GM12891 (cell line): ENCODE measurements at regions not wholly inside any gene's neighbourhood (a gene's known extent, or its start where the extent isn't known, plus 50 kb on each side); places are given as distances from the start of the nearest gene placed in this dataset.

Experiments
- PAX5 ChIP-seq: IDR thresholded peaks from 2 replicates; pipeline ENCODE4 v1.6.1; 2011; ENCODE audit warnings: low read length, moderate library complexity, mild to moderate bottlenecking; ENCODE audit not compliant: insufficient read depth, severe bottlenecking
- POLR2A ChIP-seq: IDR thresholded peaks from 2 replicates; pipeline ENCODE4 v1.6.1; 2011; ENCODE audit warnings: low read depth, low read length, control low read depth
- POLR2AphosphoS5 ChIP-seq: IDR thresholded peaks from 2 replicates; pipeline ENCODE4 v1.6.1; 2011; ENCODE audit warnings: low read depth, low read length, control low read depth
- SPI1 ChIP-seq: IDR thresholded peaks from 2 replicates; pipeline ENCODE4 v1.6.1; 2011; ENCODE audit warnings: low read depth, low read length, control low read depth
- TAF1 ChIP-seq: IDR thresholded peaks from 2 replicates; pipeline ENCODE4 v1.6.1; 2011; ENCODE audit warnings: low read depth, low read length, control low read depth

DNA sequence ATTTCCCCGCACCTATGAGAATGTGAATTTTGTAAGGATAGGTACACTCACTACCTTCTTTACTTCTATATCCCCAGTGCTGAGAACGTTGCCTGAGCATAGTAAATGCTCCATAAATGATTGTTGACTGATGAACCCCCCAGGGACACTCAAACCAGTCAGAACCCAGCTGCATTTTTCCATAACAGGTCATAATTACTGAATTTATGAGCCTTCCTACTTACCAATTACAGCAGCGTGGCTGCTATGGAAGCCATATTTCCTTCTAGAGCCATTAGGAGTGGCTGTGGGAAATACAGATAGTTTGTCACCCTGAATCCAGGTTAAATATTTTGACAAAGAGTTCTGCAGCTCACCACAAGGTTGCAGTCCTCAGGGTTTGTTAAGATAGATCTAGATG lies 135.0 kb downstream of the TAF11L14 start:
- TF ChIP-seq POLR2AphosphoS5 (no peak), POLR2A (no peak), SPI1 (no peak), TAF1 (no peak), PAX5 (no peak)
